IMR-90 (cell line): ENCODE measurements at regions not wholly inside any gene's neighbourhood (a gene's known extent, or its start where the extent isn't known, plus 50 kb on each side); places are given as distances from the start of the nearest gene placed in this dataset.

Experiments used
- MXI1 ChIP-seq: IDR thresholded peaks from 2 replicates; pipeline ENCODE4 v1.6.1; 2012; ENCODE audit warnings: low read depth, mild to moderate bottlenecking, low read length, moderate library complexity, borderline replicate concordance
- POLR2A ChIP-seq: IDR thresholded peaks from 2 replicates; pipeline ENCODE4 v1.6.1; 2012; ENCODE audit warnings: mild to moderate bottlenecking, low read depth, low read length
- RAD21 ChIP-seq: IDR thresholded peaks from 2 replicates; pipeline ENCODE4 v1.6.1; 2012; ENCODE audit warnings: low read length, improper control_type of control experiment
- TF ChIP-seq, protein P1 (sequence below): conservative IDR thresholded peaks from 2 replicates; pipeline ENCODE4 v1.5.1; 2012; ENCODE audit warnings: mild to moderate bottlenecking, low read depth, low read length, improper control_type of control experiment

DNA sequence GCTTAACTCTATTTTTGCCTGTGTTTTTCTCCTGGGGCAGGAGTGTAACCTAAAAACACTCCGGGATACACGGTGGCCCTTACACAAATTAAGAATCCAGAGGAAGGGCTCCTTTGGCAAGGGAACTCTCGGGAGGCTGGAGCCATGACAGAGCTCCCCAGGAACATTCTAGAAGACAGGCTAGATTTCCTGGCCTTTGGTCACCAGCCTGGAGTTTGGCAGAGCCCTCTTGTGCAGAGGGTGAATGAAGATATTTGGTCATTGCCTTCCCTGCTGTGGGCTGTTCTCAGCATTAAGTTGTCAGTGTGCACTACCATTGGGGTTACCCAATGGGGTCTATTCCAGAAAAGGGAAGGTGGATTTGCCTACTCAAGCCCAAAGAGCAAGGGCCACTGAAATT, 53.8 kb upstream of the LNX1 start:
- TF ChIP-seq, protein P1, sequence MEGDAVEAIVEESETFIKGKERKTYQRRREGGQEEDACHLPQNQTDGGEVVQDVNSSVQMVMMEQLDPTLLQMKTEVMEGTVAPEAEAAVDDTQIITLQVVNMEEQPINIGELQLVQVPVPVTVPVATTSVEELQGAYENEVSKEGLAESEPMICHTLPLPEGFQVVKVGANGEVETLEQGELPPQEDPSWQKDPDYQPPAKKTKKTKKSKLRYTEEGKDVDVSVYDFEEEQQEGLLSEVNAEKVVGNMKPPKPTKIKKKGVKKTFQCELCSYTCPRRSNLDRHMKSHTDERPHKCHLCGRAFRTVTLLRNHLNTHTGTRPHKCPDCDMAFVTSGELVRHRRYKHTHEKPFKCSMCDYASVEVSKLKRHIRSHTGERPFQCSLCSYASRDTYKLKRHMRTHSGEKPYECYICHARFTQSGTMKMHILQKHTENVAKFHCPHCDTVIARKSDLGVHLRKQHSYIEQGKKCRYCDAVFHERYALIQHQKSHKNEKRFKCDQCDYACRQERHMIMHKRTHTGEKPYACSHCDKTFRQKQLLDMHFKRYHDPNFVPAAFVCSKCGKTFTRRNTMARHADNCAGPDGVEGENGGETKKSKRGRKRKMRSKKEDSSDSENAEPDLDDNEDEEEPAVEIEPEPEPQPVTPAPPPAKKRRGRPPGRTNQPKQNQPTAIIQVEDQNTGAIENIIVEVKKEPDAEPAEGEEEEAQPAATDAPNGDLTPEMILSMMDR = no peak
- TF ChIP-seq RAD21 (no peak), MXI1 (no peak), POLR2A (no peak)
